OCI-LY7 (cell line): ENCODE measurements at regions not wholly inside any gene's neighbourhood (a gene's known extent, or its start where the extent isn't known, plus 50 kb on each side); places are given as distances from the start of the nearest gene placed in this dataset.

Experiments used
- EZH2phosphoT487 ChIP-seq: fragments of 200-600 bp; sonication (generic); IDR thresholded peaks from 2 replicates; pipeline ENCODE4 v1.6.1; 2018; ENCODE audit warnings: low read depth, borderline replicate concordance, mild to moderate bottlenecking, mixed run types, antibody characterized with exemption, low read length, moderate library complexity, mixed read lengths
- TF ChIP-seq, protein P1 (sequence below): fragments of 200-600 bp; sonication (generic); conservative IDR thresholded peaks from 2 replicates; pipeline ENCODE4 v1.5.1; 2014; ENCODE audit warnings: mild to moderate bottlenecking, antibody characterized with exemption, low read length, moderate library complexity, mixed read lengths

DNA sequence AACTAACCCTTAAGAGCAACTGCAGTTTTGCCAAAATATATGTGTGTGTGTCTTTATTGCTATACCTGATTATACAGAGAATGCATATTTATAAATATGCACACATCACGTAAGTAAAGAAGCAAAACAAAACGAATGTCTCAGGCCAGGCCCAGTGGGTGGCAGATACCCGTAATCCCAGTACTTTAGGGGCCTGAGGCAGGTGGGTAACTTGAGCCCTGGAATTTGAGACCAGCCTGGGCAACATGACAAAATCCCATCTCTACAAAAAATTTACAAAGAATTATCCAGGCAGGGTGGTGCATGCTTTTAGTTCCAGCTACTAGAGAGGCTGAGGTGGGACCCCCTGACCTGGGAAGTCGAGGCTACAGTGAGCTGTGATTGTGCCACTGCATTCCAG, 745.3 kb downstream of the SATB2 start:
- TF ChIP-seq, protein P1, sequence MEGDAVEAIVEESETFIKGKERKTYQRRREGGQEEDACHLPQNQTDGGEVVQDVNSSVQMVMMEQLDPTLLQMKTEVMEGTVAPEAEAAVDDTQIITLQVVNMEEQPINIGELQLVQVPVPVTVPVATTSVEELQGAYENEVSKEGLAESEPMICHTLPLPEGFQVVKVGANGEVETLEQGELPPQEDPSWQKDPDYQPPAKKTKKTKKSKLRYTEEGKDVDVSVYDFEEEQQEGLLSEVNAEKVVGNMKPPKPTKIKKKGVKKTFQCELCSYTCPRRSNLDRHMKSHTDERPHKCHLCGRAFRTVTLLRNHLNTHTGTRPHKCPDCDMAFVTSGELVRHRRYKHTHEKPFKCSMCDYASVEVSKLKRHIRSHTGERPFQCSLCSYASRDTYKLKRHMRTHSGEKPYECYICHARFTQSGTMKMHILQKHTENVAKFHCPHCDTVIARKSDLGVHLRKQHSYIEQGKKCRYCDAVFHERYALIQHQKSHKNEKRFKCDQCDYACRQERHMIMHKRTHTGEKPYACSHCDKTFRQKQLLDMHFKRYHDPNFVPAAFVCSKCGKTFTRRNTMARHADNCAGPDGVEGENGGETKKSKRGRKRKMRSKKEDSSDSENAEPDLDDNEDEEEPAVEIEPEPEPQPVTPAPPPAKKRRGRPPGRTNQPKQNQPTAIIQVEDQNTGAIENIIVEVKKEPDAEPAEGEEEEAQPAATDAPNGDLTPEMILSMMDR, result no peak
- TF ChIP-seq EZH2phosphoT487, result no peak
